OCI-LY7 (cell line): ENCODE measurements at regions not wholly inside any gene's neighbourhood (a gene's known extent, or its start where the extent isn't known, plus 50 kb on each side); places are given as distances from the start of the nearest gene placed in this dataset.

Source experiments
- CTCF ChIP-seq: fragments of 200-600 bp; sonication (generic); conservative IDR thresholded peaks from 2 replicates; pipeline ENCODE4 v1.5.1; 2014; ENCODE audit warnings: mild to moderate bottlenecking, antibody characterized with exemption, low read length, moderate library complexity, mixed read lengths
- EZH2phosphoT487 ChIP-seq: fragments of 200-600 bp; sonication (generic); IDR thresholded peaks from 2 replicates; pipeline ENCODE4 v1.6.1; 2018; ENCODE audit warnings: low read depth, borderline replicate concordance, mild to moderate bottlenecking, mixed run types, antibody characterized with exemption, low read length, moderate library complexity, mixed read lengths

GRCh38 chr2:164363646-164364045, 257.6 kb downstream of the GRB14 start:
- no peak for TF ChIP-seq CTCF
- TF ChIP-seq EZH2phosphoT487, result no peak
